Gastrocnemius medialis (tissue), 4 donors: ENCODE measurements at regions not wholly inside any gene's neighbourhood (a gene's known extent, or its start where the extent isn't known, plus 50 kb on each side); places are given as distances from the start of the nearest gene placed in this dataset.

ENCODE experiments used
- ATAC-seq, 2 donors: fragments of 150-250 bp; one replicate each; pipeline ENCODE4 v1.9.1; 2016
- DNase-seq, 2 donors: peaks; one replicate each; pipeline ENCODE4 v3.0.0-alpha.2; 2019
- H3K27ac ChIP-seq, 4 donors: fragments of 200-600 bp; sonication (generic); 1 replicate in 1 of 4; 2 replicates in 3 of 4; pipeline ENCODE4 v1.5.1; 2016 to 2018; ENCODE audit warnings: mild to moderate bottlenecking in 2 of 4, moderate library complexity in 1 of 4
- H3K27me3 ChIP-seq, 3 donors: fragments of 200-600 bp; sonication (generic) in 2 of 3; 1 replicate in 1 of 3; 2 replicates in 2 of 3; pipeline versions ENCODE4 v1.5.1 to v1.6.0; 2016 to 2019; ENCODE audit warnings: mild to moderate bottlenecking in 1 of 3, moderate library complexity in 1 of 3
- H3K36me3 ChIP-seq, 2 donors: fragments of 200-600 bp; sonication (generic) in 1 of 2; one replicate each; pipeline ENCODE4 v1.5.1; 2017 to 2018
- H3K4me1 ChIP-seq, 2 donors: fragments of 200-600 bp; sonication (generic) in 1 of 2; one replicate each; pipeline ENCODE4 v1.5.1; 2016 to 2017; ENCODE audit warnings: mild to moderate bottlenecking in 2 of 2
- H3K4me3 ChIP-seq, 4 donors: fragments of 200-600 bp; sonication (generic) in 3 of 4; 1 replicate in 1 of 4; 2 replicates in 3 of 4; pipeline ENCODE4 v1.5.1; 2016 to 2019; ENCODE audit warnings: mild to moderate bottlenecking in 2 of 4
- H3K9me3 ChIP-seq, 3 donors: fragments of 200-600 bp; sonication (generic) in 2 of 3; 1 replicate in 1 of 3; 2 replicates in 2 of 3; pipeline ENCODE4 v1.5.1; 2016 to 2019
- CTCF ChIP-seq, 5 experiments: fragments of 450-650 bp in 3 of 5; fragments of 200-600 bp in 2 of 5; sonication (generic) in 2 of 5; IDR thresholded peaks in 4 of 5; conservative IDR thresholded peaks in 1 of 5; 1 replicate in 4 of 5; 2 replicates in 1 of 5; pipeline ENCODE4 v1.5.1; 2016 to 2019; ENCODE audit warnings: antibody characterized with exemption in 5 of 5, mild to moderate bottlenecking in 3 of 5, moderate library complexity in 3 of 5
- POLR2A ChIP-seq, 2 donors: fragments of 450-650 bp; IDR thresholded peaks; one replicate each; pipeline ENCODE4 v1.6.1; 2017; ENCODE audit warnings: antibody characterized with exemption in 2 of 2, mild to moderate bottlenecking in 2 of 2, moderate library complexity in 2 of 2
- in situ Hi-C, 4 donors: fragments of 200-750 bp; cut with MboI; loops; one replicate each; pipeline versions ENCODE4 v1.15.0 to v1.8.0; 2017; ENCODE audit warnings: low sequenced_read_pairs in 4 of 4
- intact Hi-C: fragments of 100-400 bp; cut with DNase I; formaldehyde crosslinking; loops from one replicate; pipeline ENCODE4 v1.15.1; 2023; ENCODE audit warnings: low total_unique reads

DNA sequence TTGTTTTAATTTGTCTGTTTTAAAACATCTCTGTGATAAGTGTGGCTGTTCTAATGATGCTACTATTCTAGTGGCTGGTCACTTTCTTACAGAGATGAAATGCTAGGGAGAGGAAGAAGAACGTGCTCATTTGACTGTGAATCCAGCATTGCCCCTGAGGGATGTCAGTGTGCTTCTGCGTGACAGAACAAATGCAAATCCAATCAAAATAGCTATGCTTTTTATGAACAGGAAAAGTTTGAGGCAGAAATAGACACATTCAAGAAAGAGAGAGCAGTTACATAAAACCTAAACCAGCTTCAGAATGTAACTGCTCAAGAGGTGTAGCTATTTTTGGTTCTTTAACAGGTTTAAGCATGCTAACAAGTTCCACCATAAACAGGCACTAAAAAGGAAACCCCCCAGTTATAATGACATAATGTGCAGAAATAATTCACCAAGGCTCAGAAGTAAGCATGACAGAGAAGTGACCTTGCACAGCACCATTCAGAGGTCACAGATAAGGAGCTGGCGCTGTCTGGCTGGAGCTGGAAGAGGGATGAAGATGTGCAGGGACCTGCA is 385.3 kb downstream of the EPM2A start:
- ATAC-seq (no peak), DNase-seq (no peak)
- Histone ChIP-seq H3K4me1 (no peaks in the 10 kb centered on the region), H3K27me3 (no peaks in the 10 kb centered on the region), H3K4me3 (no peak overlapping the region), H3K36me3 (no peaks in the 10 kb centered on the region), H3K9me3 (no peaks in the 10 kb centered on the region), H3K27ac (no peak overlapping the region)
- in situ Hi-C loops (no loop called here), intact Hi-C loops (no loop called here)
- TF ChIP-seq CTCF (IDR thresholded peaks at IDR 0.05 in 4 of 5, conservative IDR thresholded peaks at IDR 0.05 in 1 of 5) (no peak), POLR2A (IDR thresholded peaks at IDR 0.05) (no peak)

- intact Hi-C loops (no loop called here), in situ Hi-C loops (no loop called here)
- H3K27me3 ChIP-seq = no peaks in the 10 kb centered on the region
- no peaks in the 10 kb centered on the region for H3K9me3 ChIP-seq
- TF ChIP-seq CTCF (IDR thresholded peaks at IDR 0.05 in 4 of 5, conservative IDR thresholded peaks at IDR 0.05 in 1 of 5) (no peak), POLR2A (IDR thresholded peaks at IDR 0.05) (no peak)
- no peak overlapping the region for H3K4me3 ChIP-seq
- no peaks in the 10 kb centered on the region for H3K4me1 ChIP-seq
- no peak overlapping the region for H3K27ac ChIP-seq
- ATAC-seq = no peak
- no peak for DNase-seq
- no peaks in the 10 kb centered on the region for H3K36me3 ChIP-seq
These were observed 384.4 kb downstream of the EPM2A start for GRCh38 chr6:145350928-145351327.

GRCh38 chr6:145352382-145353080 is 382.8 kb downstream of the EPM2A start:
- no peak for ATAC-seq
- intact Hi-C loops = no loop called here
- Histone ChIP-seq H3K9me3 (no peaks in the 10 kb centered on the region), H3K36me3 (no peaks in the 10 kb centered on the region), H3K4me3 (no peak overlapping the region), H3K27me3 (no peaks in the 10 kb centered on the region), H3K27ac (no peak overlapping the region), H3K4me1 (no peaks in the 10 kb centered on the region)
- in situ Hi-C loops = no loop called here
- DNase-seq = no peak
- no peak for TF ChIP-seq CTCF (IDR thresholded peaks at IDR 0.05 in 4 of 5, conservative IDR thresholded peaks at IDR 0.05 in 1 of 5)
- TF ChIP-seq POLR2A (IDR thresholded peaks at IDR 0.05) = no peak

DNA sequence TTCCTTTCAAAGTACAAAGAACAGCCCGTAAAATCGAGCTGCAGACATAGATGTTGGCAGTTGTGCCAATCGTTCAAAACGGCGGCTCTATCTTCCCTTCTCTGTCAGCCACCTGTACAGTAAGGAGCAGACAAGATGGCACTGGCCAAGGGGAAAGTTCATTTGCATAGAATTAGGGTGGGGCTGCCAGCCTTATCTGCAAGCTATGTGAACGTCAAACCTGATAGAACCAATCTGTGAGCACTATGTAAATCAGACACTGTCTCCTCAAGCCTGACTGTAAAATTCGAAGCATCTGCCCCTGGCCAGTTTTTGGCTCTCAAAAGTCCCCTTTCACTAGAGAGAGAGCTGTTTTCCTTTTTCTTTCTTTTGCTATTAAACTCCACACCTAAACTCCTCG is 374.5 kb downstream of the EPM2A start:
- Histone ChIP-seq H3K36me3 (no peaks in the 10 kb centered on the region), H3K9me3 (no peaks in the 10 kb centered on the region), H3K27me3 (no peaks in the 10 kb centered on the region), H3K4me1 (no peaks in the 10 kb centered on the region), H3K27ac (no peak overlapping the region), H3K4me3 (no peak overlapping the region)
- intact Hi-C loops (no loop called here), in situ Hi-C loops (no loop called here)
- ATAC-seq (no peak), DNase-seq (no peak)
- TF ChIP-seq CTCF (IDR thresholded peaks at IDR 0.05 in 4 of 5, conservative IDR thresholded peaks at IDR 0.05 in 1 of 5) (no peak), POLR2A (IDR thresholded peaks at IDR 0.05) (no peak)

DNA sequence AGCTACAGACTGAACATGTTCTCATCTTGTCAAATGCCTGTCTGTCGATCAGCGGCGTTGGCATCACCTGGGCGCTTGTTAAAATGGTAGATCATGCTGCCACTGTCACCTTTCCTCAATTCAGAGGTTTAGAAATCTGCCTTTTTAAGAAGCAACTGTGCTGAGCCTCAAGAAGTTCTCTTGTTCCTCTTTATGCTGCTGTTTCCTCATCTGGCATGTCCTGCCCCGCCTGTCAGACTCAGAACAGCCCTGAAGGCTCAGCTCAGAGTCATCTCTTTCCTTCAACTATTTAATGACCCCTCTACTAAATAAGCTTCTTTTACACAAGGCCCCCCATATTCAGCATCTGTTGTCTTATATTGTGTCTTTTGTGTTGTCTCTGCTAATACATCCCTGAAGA is 368.2 kb downstream of the EPM2A start:
- Histone ChIP-seq H3K4me1 (no peaks in the 10 kb centered on the region), H3K36me3 (no peaks in the 10 kb centered on the region), H3K27me3 (no peaks in the 10 kb centered on the region), H3K27ac (no peak overlapping the region), H3K4me3 (no peak overlapping the region), H3K9me3 (no peaks in the 10 kb centered on the region)
- intact Hi-C loops = no loop called here
- DNase-seq = no peak
- no peak for ATAC-seq
- no peak for TF ChIP-seq CTCF (IDR thresholded peaks at IDR 0.05 in 4 of 5, conservative IDR thresholded peaks at IDR 0.05 in 1 of 5)
- no peak for TF ChIP-seq POLR2A (IDR thresholded peaks at IDR 0.05)
- in situ Hi-C loops = no loop called here
